Stomach (tissue), 4 donors: ENCODE measurements at regions not wholly inside any gene's neighbourhood (a gene's known extent, or its start where the extent isn't known, plus 50 kb on each side); places are given as distances from the start of the nearest gene placed in this dataset.

ENCODE experiments used
- EP300 ChIP-seq: sonication (generic); formaldehyde crosslinking; IDR thresholded peaks from one replicate; pipeline ENCODE4 v1.6.1; 2017; ENCODE audit warnings: antibody characterized with exemption
- POLR2AphosphoS5 ChIP-seq, 3 donors: sonication (generic); formaldehyde crosslinking; IDR thresholded peaks; one replicate each; pipeline ENCODE4 v1.6.1; 2016; ENCODE audit warnings: antibody characterized with exemption in 3 of 3
- TF ChIP-seq, protein P1 (sequence below), 7 experiments: fragments of 450-650 bp in 4 of 7; fragments of 200-600 bp in 3 of 7; sonication (generic) in 3 of 7; IDR thresholded peaks; one replicate each; pipeline ENCODE4 v1.5.1; 2016 to 2019; ENCODE audit warnings: antibody characterized with exemption in 7 of 7, control low read depth in 2 of 7, mild to moderate bottlenecking in 1 of 7

DNA sequence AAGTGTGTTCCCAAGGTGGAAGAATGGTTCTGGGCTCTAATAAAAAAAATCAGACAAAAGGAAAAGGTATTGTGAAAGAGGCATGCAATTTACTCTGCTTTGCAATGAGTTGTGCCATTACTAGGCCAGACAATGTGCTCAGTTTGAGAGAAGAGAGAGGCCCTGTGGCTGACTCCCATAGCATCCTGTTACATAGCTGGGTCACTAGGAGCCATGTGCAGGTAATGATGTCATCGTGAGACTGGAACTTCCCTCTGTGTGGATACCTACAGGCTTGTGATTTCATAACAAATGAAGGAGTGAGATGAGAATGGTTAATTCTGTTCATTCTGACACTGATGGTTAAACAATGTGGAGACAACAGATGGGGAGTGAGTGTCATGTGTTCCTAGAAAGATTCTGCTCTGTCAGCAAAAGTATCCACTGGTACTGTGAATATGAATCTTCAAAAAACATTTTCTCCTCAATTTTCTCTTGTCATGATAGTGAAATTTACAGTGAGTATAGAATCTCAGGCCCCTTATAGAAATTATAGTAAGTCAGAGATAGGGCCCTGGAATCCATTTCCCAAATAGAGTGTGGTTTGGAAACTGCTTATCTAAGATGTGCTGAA is 648.7 kb upstream of the DPPA4 start:
- TF ChIP-seq, protein P1, sequence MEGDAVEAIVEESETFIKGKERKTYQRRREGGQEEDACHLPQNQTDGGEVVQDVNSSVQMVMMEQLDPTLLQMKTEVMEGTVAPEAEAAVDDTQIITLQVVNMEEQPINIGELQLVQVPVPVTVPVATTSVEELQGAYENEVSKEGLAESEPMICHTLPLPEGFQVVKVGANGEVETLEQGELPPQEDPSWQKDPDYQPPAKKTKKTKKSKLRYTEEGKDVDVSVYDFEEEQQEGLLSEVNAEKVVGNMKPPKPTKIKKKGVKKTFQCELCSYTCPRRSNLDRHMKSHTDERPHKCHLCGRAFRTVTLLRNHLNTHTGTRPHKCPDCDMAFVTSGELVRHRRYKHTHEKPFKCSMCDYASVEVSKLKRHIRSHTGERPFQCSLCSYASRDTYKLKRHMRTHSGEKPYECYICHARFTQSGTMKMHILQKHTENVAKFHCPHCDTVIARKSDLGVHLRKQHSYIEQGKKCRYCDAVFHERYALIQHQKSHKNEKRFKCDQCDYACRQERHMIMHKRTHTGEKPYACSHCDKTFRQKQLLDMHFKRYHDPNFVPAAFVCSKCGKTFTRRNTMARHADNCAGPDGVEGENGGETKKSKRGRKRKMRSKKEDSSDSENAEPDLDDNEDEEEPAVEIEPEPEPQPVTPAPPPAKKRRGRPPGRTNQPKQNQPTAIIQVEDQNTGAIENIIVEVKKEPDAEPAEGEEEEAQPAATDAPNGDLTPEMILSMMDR (IDR thresholded peaks at IDR 0.05), result no peak
- TF ChIP-seq EP300 (no peak), POLR2AphosphoS5 (IDR thresholded peaks at IDR 0.05) (no peak)
